Loucy (cell line): ENCODE measurements at regions not wholly inside any gene's neighbourhood (a gene's known extent, or its start where the extent isn't known, plus 50 kb on each side); places are given as distances from the start of the nearest gene placed in this dataset.

Experiments
- CTCF ChIP-seq: fragments of 200-600 bp; sonication (generic); conservative IDR thresholded peaks from 2 replicates; pipeline ENCODE4 v1.5.1; 2014; ENCODE audit warnings: mild to moderate bottlenecking, antibody characterized with exemption, low read length
- EZH2phosphoT487 ChIP-seq: fragments of 200-600 bp; IDR thresholded peaks from 2 replicates; pipeline ENCODE4 v1.6.1; 2018; ENCODE audit warnings: antibody characterized with exemption, mild to moderate bottlenecking, moderate library complexity, borderline replicate concordance

GRCh38 chr15:36265422-36265821 lies 314.0 kb upstream of the CDIN1 start:
- TF ChIP-seq CTCF (no peak), EZH2phosphoT487 (no peak)
